Uterus (tissue), 2 donors: ENCODE measurements at regions not wholly inside any gene's neighbourhood (a gene's known extent, or its start where the extent isn't known, plus 50 kb on each side); places are given as distances from the start of the nearest gene placed in this dataset.

Experiments
- POLR2A ChIP-seq, 2 donors: fragments of 450-650 bp; IDR thresholded peaks; one replicate each; pipeline ENCODE4 v1.6.1; 2016; ENCODE audit warnings: antibody characterized with exemption in 2 of 2, mild to moderate bottlenecking in 1 of 2, moderate library complexity in 1 of 2
- TF ChIP-seq, protein P1 (sequence below), 4 experiments: fragments of 200-600 bp in 2 of 4; fragments of 450-650 bp in 2 of 4; sonication (generic) in 2 of 4; IDR thresholded peaks; one replicate each; pipeline ENCODE4 v1.5.1; 2016 to 2019; ENCODE audit warnings: antibody characterized with exemption in 4 of 4, mild to moderate bottlenecking in 2 of 4, moderate library complexity in 1 of 4

DNA sequence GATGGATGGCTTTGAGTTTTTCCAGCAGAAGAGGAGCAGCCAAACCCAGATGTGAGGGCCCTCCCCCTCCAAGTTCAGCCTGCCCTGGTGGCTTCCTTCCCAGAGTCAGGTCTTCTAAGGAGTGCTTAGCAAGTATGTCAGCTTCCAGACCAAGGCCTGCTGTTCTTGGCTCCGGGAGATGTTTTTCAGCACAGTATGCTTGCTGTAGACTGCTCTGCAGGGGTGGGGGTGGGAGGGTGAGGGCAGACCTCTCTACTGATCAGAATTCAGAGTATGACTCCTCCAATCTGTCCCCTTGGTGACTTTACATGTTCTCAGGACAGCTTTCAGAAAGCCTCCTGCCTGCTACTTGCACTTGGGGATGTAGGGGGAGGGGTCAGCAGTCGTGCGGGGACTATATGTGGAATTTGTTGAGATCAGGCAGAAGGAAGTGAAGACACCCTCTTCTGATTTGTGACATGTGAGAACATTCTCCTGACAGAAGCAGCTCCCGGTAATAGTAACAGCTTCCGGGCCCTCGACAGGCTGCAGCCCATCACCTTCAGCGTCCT lies 516.4 kb upstream of the ZMIZ1 start:
- TF ChIP-seq, protein P1, sequence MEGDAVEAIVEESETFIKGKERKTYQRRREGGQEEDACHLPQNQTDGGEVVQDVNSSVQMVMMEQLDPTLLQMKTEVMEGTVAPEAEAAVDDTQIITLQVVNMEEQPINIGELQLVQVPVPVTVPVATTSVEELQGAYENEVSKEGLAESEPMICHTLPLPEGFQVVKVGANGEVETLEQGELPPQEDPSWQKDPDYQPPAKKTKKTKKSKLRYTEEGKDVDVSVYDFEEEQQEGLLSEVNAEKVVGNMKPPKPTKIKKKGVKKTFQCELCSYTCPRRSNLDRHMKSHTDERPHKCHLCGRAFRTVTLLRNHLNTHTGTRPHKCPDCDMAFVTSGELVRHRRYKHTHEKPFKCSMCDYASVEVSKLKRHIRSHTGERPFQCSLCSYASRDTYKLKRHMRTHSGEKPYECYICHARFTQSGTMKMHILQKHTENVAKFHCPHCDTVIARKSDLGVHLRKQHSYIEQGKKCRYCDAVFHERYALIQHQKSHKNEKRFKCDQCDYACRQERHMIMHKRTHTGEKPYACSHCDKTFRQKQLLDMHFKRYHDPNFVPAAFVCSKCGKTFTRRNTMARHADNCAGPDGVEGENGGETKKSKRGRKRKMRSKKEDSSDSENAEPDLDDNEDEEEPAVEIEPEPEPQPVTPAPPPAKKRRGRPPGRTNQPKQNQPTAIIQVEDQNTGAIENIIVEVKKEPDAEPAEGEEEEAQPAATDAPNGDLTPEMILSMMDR (IDR thresholded peaks at IDR 0.05) = peak in 1 of 4 experiments; percentile 8
- no peak for TF ChIP-seq POLR2A (IDR thresholded peaks at IDR 0.05)
